Adrenal gland (tissue), 9 donors: ENCODE measurements at regions not wholly inside any gene's neighbourhood (a gene's known extent, or its start where the extent isn't known, plus 50 kb on each side); places are given as distances from the start of the nearest gene placed in this dataset.

Experiments
- DNase-seq, 7 donors: peaks; one replicate each; pipeline ENCODE4 v3.0.0-alpha.2; 2019 to 2020
- H3K27ac ChIP-seq, 5 donors: fragments of 200-600 bp; sonication (generic) in 4 of 5; 1 replicate in 3 of 5; 2 replicates in 2 of 5; pipeline versions ENCODE4 v1.5.1 to v1.8.0; 2016 to 2020; ENCODE audit warnings: mild to moderate bottlenecking in 1 of 5
- H3K27me3 ChIP-seq: fragments of 200-600 bp; 2 replicates; pipeline ENCODE4 v1.8.0; 2021
- H3K36me3 ChIP-seq, 2 donors: fragments of 200-600 bp; replicated peaks in 1 of 2; 1 replicate in 1 of 2; 2 replicates in 1 of 2; pipeline versions ENCODE4 v1.5.1 to v1.8.0; 2018 to 2022
- H3K4me1 ChIP-seq, 2 donors: fragments of 200-600 bp; replicated peaks in 1 of 2; 1 replicate in 1 of 2; 2 replicates in 1 of 2; pipeline versions ENCODE4 v1.5.1 to v1.8.0; 2018 to 2021
- H3K4me3 ChIP-seq, 4 donors: fragments of 200-600 bp; sonication (generic) in 3 of 4; one replicate each; pipeline ENCODE4 v1.5.1; 2016 to 2018
- H3K9me3 ChIP-seq, 3 donors: fragments of 200-600 bp; sonication (generic) in 1 of 3; replicated peaks in 1 of 3; 1 replicate in 2 of 3; 2 replicates in 1 of 3; pipeline versions ENCODE4 v1.5.1 to v1.8.0; 2016 to 2021
- CTCF ChIP-seq, 6 experiments: fragments of 450-650 bp in 4 of 6; fragments of 200-600 bp in 2 of 6; sonication (generic) in 1 of 6; IDR thresholded peaks; 1 replicate in 5 of 6; 2 replicates in 1 of 6; pipeline versions ENCODE4 v1.5.1 to v1.8.0; 2016 to 2021; ENCODE audit warnings: antibody characterized with exemption in 6 of 6, mild to moderate bottlenecking in 2 of 6, moderate library complexity in 1 of 6
- POLR2A ChIP-seq, 2 donors: fragments of 450-650 bp; IDR thresholded peaks; one replicate each; pipeline ENCODE4 v1.6.1; 2017; ENCODE audit warnings: antibody characterized with exemption in 2 of 2, mild to moderate bottlenecking in 2 of 2, moderate library complexity in 1 of 2
- WGBS, 4 donors: extraction: QIAGEN DNeasy Blood & Tissue Kit in 2 of 4; methylation state at CpG; one replicate each; pipeline versions ENCODE4 v1.1.5 to v1.1.7; 2013 to 2017; 5-methylcytosine and 5-hydroxymethylcytosine counted together
- intact Hi-C, 2 donors: fragments of 100-400 bp; cut with DNase I; formaldehyde crosslinking; loops; one replicate each; pipeline versions ENCODE4 v1.14.1 to v1.15.0; 2022 to 2023
- donor health status: healthy with polysubstance abuse.
- donor health status: Bipolar disorder and iron deficiency.
- donor health status: DM: yes; HTN: yes; CAD: no.
- donor health status: DM: no; HTN: no; CAD: no.
- donor health status: DM: no; HTN: no; CAD: no.

GRCh38 chr7:149586646-149587645 lies 89.3 kb upstream of the ZNF746 start:
- Histone ChIP-seq H3K27ac (no peak overlapping the region), H3K9me3 (no peaks in the 10 kb centered on the region), H3K4me3 (no peak overlapping the region), H3K27me3 (no peaks in the 10 kb centered on the region), H3K36me3 (peaks cover 0 to 15% of the 10 kb centered on the region in 2 donors), H3K4me1 (no peaks in the 10 kb centered on the region)
- no peak for DNase-seq
- intact Hi-C loops: no loop called here
- WGBS, 4 donors: 83 to 86% (median 85%) methylated on average over 10 of the region's 10 CpGs
- TF ChIP-seq POLR2A (IDR thresholded peaks at IDR 0.05): no peak
- no peak for TF ChIP-seq CTCF (IDR thresholded peaks at IDR 0.05)

- intact Hi-C loops: no loop called here
- no peak for DNase-seq
- Histone ChIP-seq H3K27ac (no peak overlapping the region), H3K36me3 (peaks cover 0 to 15% of the 10 kb centered on the region in 2 donors), H3K9me3 (no peaks in the 10 kb centered on the region), H3K4me1 (no peaks in the 10 kb centered on the region), H3K4me3 (no peak overlapping the region), H3K27me3 (no peaks in the 10 kb centered on the region)
- no peak for TF ChIP-seq POLR2A (IDR thresholded peaks at IDR 0.05)
- no peak for TF ChIP-seq CTCF (IDR thresholded peaks at IDR 0.05)
- 94 to 100% (median 99%) methylated on average over 4 of the region's 4 CpGs for WGBS, 4 donors
Measured at GRCh38 chr7:149584530-149584929, 86.9 kb upstream of the ZNF746 start.

GRCh38 chr7:149584009-149584408 lies 86.4 kb upstream of the ZNF746 start:
- no peak overlapping the region for H3K4me3 ChIP-seq

More at GRCh38 chr7:149584009-149584408, 86.4 kb upstream of the ZNF746 start:
- peaks cover 0 to 14% of the 10 kb centered on the region in 2 donors for H3K36me3 ChIP-seq
- H3K9me3 ChIP-seq: no peaks in the 10 kb centered on the region
- DNase-seq: no peak
- intact Hi-C loops: no loop called here
- WGBS, 4 donors: 95 to 99% (median 98%) methylated on average over 2 of the region's 2 CpGs
- no peaks in the 10 kb centered on the region for H3K4me1 ChIP-seq
- TF ChIP-seq POLR2A (IDR thresholded peaks at IDR 0.05): no peak
- no peak for TF ChIP-seq CTCF (IDR thresholded peaks at IDR 0.05)
- no peaks in the 10 kb centered on the region for H3K27me3 ChIP-seq
- no peak overlapping the region for H3K27ac ChIP-seq
